ENCODE measurements at regions not wholly inside any gene's neighbourhood (a gene's known extent, or its start where the extent isn't known, plus 50 kb on each side); places are given as distances from the start of the nearest gene placed in this dataset.

DNA sequence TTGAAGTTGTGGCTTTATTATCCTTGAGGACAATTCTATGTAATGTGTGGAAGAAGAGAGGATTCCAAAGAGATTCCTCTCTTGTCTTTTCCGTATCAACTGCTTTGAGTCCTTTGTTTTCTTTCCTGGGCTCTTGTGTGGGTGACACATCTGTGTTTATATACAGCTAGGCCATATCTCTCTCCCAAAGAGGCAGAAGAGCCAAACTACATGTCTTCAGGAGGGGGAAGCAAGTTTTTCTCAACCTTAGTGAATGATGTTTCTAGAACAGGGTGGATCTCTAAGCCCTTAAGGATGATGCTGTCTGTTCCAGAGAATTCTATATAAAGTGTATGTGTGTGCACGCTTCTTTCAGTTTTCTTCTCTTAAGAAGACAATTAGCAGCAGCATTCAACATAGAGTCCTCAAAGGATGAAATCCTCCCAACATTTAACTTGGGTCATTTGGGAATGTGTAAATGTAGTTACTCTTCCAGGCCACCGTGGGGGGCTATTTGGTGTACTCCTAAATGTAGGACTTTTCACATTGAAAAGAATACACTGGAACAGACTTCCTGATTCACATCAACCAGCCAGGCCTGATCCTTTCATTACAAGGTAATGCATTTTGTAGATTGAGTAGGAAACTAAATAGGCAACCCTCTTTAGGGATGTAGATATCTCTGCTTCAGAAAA is 92.8 kb upstream of the EEF1E1 start:
- H3K27me3 ChIP-seq (ENCODE audit: control insufficient read depth in 1 of 2, insufficient read depth in 2 of 2, low read length in 1 of 2): no peaks in the 10 kb centered on the region
- no peak overlapping the region for H3K27ac ChIP-seq (ENCODE audit: low read depth in 1 of 2, low read length in 2 of 2)
- no peak overlapping the region for H3K4me3 ChIP-seq (ENCODE audit: low read length in 2 of 2)
- DNase-seq (no peak), ATAC-seq (ENCODE audit: low FRiP score) (no peak)
- no peaks in the 10 kb centered on the region for H3K9me3 ChIP-seq (ENCODE audit: control insufficient read depth, low read length)
- H3K4me1 ChIP-seq (ENCODE audit: control insufficient read depth in 1 of 2, insufficient read depth in 2 of 2, low read length in 2 of 2): peaks cover 0 to 14% of the 10 kb centered on the region in 2 donors
- H3K36me3 ChIP-seq (ENCODE audit: control insufficient read depth in 1 of 2, insufficient read depth in 2 of 2, low read length in 1 of 2): no peaks in the 10 kb centered on the region
- 43 to 59% methylated on average over 3 of the region's 3 CpGs for WGBS, 2 donors
- intact Hi-C loops (cut with DNase I): no loop called here

DNA sequence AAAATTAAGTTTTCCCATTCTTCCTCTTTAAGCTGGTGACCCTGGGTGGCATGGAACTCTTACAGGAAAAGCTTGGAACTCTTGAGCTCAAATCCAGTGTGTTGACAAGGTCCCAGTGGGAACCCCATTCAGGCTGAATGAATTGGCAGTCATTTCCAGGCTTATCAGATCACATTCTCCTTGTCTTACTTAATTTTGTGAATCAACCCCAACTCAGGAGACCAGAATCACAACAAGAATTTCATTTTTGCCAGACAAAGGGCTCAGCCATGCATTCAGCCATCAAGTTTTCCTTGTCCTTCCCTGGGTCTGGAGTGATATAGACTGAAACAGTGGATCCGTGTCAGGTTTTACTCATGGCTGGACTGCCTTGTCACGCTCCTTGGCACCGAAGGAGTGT is 92.1 kb upstream of the EEF1E1 start:
- WGBS, 2 donors: 30 to 32% methylated on average over 3 of the region's 3 CpGs
- H3K4me3 ChIP-seq (ENCODE audit: low read length in 2 of 2): no peak overlapping the region
- peaks cover 0 to 14% of the 10 kb centered on the region in 2 donors for H3K4me1 ChIP-seq (ENCODE audit: control insufficient read depth in 1 of 2, insufficient read depth in 2 of 2, low read length in 2 of 2)
- no peaks in the 10 kb centered on the region for H3K9me3 ChIP-seq (ENCODE audit: control insufficient read depth, low read length)
- H3K27me3 ChIP-seq (ENCODE audit: control insufficient read depth in 1 of 2, insufficient read depth in 2 of 2, low read length in 1 of 2): no peaks in the 10 kb centered on the region
- intact Hi-C loops (cut with DNase I): no loop called here
- peak overlapping the region in 1 of 2 donors; percentile 58 for H3K27ac ChIP-seq (ENCODE audit: low read depth in 1 of 2, low read length in 2 of 2)
- peak; percentile 44 for ATAC-seq (ENCODE audit: low FRiP score)
- H3K36me3 ChIP-seq (ENCODE audit: control insufficient read depth in 1 of 2, insufficient read depth in 2 of 2, low read length in 1 of 2): no peaks in the 10 kb centered on the region
- peak in 1 of 2 donors; percentile 47 for DNase-seq

DNA sequence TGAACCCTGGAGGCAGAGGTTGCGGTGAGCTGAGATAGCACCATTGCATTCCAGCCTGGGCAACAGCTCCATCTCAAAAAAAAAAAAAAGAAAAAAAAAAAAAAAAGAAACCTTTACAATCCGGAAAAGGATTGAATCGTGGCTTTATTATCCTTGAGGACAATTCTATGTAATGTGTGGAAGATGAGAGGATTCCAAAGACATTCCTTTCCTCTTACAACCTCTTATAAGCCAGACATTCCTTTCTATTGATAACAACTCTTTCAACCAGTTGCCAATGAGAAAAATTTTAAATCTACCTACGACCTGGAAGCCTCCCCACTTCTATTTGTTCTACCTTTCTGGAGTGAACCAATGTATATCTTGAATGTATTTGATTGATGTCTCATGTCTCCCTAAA is 91.2 kb upstream of the EEF1E1 start:
- intact Hi-C loops (cut with DNase I): no loop called here
- Histone ChIP-seq H3K36me3 (ENCODE audit: control insufficient read depth in 1 of 2, insufficient read depth in 2 of 2, low read length in 1 of 2) (no peaks in the 10 kb centered on the region), H3K4me1 (ENCODE audit: control insufficient read depth in 1 of 2, insufficient read depth in 2 of 2, low read length in 2 of 2) (peaks cover 0 to 14% of the 10 kb centered on the region in 2 donors), H3K27me3 (ENCODE audit: control insufficient read depth in 1 of 2, insufficient read depth in 2 of 2, low read length in 1 of 2) (no peaks in the 10 kb centered on the region), H3K9me3 (ENCODE audit: control insufficient read depth, low read length) (no peaks in the 10 kb centered on the region), H3K4me3 (ENCODE audit: low read length in 2 of 2) (no peak overlapping the region), H3K27ac (ENCODE audit: low read depth in 1 of 2, low read length in 2 of 2) (no peak overlapping the region)
- ATAC-seq (ENCODE audit: low FRiP score) (no peak), DNase-seq (no peak)
- 49 to 60% methylated on average over 4 of the region's 4 CpGs for WGBS, 2 donors

DNA sequence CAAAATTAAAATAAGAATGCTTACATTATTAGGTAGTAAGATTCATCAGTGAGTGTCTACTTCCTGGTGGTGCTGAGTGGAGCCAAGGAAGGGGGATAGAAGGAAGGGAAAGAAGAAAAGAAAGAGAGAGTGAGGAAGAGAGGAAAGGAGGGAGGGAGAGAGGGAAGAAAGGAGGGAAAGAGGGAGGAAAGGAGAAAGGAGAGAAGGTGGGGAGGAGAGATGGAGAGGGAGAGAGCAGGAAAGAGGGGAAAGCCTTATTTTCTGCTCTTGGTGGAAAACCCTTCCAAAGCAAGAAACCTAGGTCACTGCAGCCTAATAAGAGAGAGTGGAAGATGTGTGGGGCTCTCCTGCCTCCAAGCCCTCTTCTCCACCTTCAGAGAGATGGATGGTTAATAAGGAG is 90.2 kb upstream of the EEF1E1 start:
- Histone ChIP-seq H3K9me3 (ENCODE audit: control insufficient read depth, low read length) (no peaks in the 10 kb centered on the region), H3K36me3 (ENCODE audit: control insufficient read depth in 1 of 2, insufficient read depth in 2 of 2, low read length in 1 of 2) (no peaks in the 10 kb centered on the region), H3K27ac (ENCODE audit: low read depth in 1 of 2, low read length in 2 of 2) (peak overlapping the region in 1 of 2 donors; percentile 10), H3K27me3 (ENCODE audit: control insufficient read depth in 1 of 2, insufficient read depth in 2 of 2, low read length in 1 of 2) (no peaks in the 10 kb centered on the region), H3K4me1 (ENCODE audit: control insufficient read depth in 1 of 2, insufficient read depth in 2 of 2, low read length in 2 of 2) (peaks cover 0 to 14% of the 10 kb centered on the region in 2 donors), H3K4me3 (ENCODE audit: low read length in 2 of 2) (no peak overlapping the region)
- no peak for ATAC-seq (ENCODE audit: low FRiP score)
- intact Hi-C loops (cut with DNase I): no loop called here
- DNase-seq: no peak

DNA sequence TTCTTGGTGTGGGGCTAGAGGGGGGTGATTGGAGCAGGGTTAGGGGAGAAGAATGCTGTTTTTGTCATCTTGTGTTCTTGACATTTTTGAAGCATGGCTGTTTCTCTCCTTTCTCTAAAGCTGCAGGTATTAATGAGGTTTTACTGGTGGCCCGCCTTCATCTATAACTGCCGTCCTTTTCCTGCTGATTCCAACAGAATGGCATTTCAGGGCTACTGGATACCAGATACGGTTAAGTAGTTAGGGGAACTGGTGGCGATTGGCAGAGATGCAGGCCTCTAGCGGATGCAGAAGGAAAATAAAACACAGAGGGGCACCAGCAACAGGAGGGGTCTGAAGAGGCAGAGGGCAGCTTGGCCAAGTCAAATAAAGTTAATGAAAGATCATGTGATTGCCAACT is 89.7 kb upstream of the EEF1E1 start:
- Histone ChIP-seq H3K4me3 (ENCODE audit: low read length in 2 of 2) (no peak overlapping the region), H3K36me3 (ENCODE audit: control insufficient read depth in 1 of 2, insufficient read depth in 2 of 2, low read length in 1 of 2) (no peaks in the 10 kb centered on the region), H3K9me3 (ENCODE audit: control insufficient read depth, low read length) (no peaks in the 10 kb centered on the region), H3K27ac (ENCODE audit: low read depth in 1 of 2, low read length in 2 of 2) (no peak overlapping the region), H3K27me3 (ENCODE audit: control insufficient read depth in 1 of 2, insufficient read depth in 2 of 2, low read length in 1 of 2) (no peaks in the 10 kb centered on the region), H3K4me1 (ENCODE audit: control insufficient read depth in 1 of 2, insufficient read depth in 2 of 2, low read length in 2 of 2) (peaks cover 0 to 14% of the 10 kb centered on the region in 2 donors)
- intact Hi-C loops (cut with DNase I): no loop called here
- WGBS, 2 donors: 66 to 78% methylated on average over 5 of the region's 5 CpGs
- DNase-seq (no peak), ATAC-seq (ENCODE audit: low FRiP score) (no peak)

GRCh38 chr6:8191629-8192028 is 89.3 kb upstream of the EEF1E1 start:
- intact Hi-C loops (cut with DNase I): no loop called here
- no peak overlapping the region for H3K4me3 ChIP-seq (ENCODE audit: low read length in 2 of 2)
- DNase-seq: no peak
- peaks cover 0 to 14% of the 10 kb centered on the region in 2 donors for H3K4me1 ChIP-seq (ENCODE audit: control insufficient read depth in 1 of 2, insufficient read depth in 2 of 2, low read length in 2 of 2)
- H3K36me3 ChIP-seq (ENCODE audit: control insufficient read depth in 1 of 2, insufficient read depth in 2 of 2, low read length in 1 of 2): no peaks in the 10 kb centered on the region
- 85 to 86% methylated on average over 7 of the region's 7 CpGs for WGBS, 2 donors
- no peak for ATAC-seq (ENCODE audit: low FRiP score)
- H3K27ac ChIP-seq (ENCODE audit: low read depth in 1 of 2, low read length in 2 of 2): no peak overlapping the region
- H3K9me3 ChIP-seq (ENCODE audit: control insufficient read depth, low read length): no peaks in the 10 kb centered on the region
- no peaks in the 10 kb centered on the region for H3K27me3 ChIP-seq (ENCODE audit: control insufficient read depth in 1 of 2, insufficient read depth in 2 of 2, low read length in 1 of 2)

GRCh38 chr6:8187209-8187608 is 84.9 kb upstream of the EEF1E1 start:
- ATAC-seq (ENCODE audit: low FRiP score): no peak
- intact Hi-C loops (cut with DNase I): no loop called here
- Histone ChIP-seq H3K36me3 (ENCODE audit: control insufficient read depth in 1 of 2, insufficient read depth in 2 of 2, low read length in 1 of 2) (no peaks in the 10 kb centered on the region), H3K9me3 (ENCODE audit: control insufficient read depth, low read length) (no peaks in the 10 kb centered on the region), H3K4me3 (ENCODE audit: low read length in 2 of 2) (no peak overlapping the region), H3K27ac (ENCODE audit: low read depth in 1 of 2, low read length in 2 of 2) (no peak overlapping the region), H3K27me3 (ENCODE audit: control insufficient read depth in 1 of 2, insufficient read depth in 2 of 2, low read length in 1 of 2) (no peaks in the 10 kb centered on the region), H3K4me1 (ENCODE audit: control insufficient read depth in 1 of 2, insufficient read depth in 2 of 2, low read length in 2 of 2) (peaks cover 0 to 7% of the 10 kb centered on the region in 2 donors)
- WGBS, 2 donors: 94 to 98% methylated on average over 2 of the region's 2 CpGs
- no peak for DNase-seq

- Histone ChIP-seq H3K27ac (ENCODE audit: low read depth in 1 of 2, low read length in 2 of 2) (peak overlapping the region in 1 of 2 donors; percentile 48), H3K27me3 (ENCODE audit: control insufficient read depth in 1 of 2, insufficient read depth in 2 of 2, low read length in 1 of 2) (no peaks in the 10 kb centered on the region), H3K4me1 (ENCODE audit: control insufficient read depth in 1 of 2, insufficient read depth in 2 of 2, low read length in 2 of 2) (peaks cover 0 to 14% of the 10 kb centered on the region in 2 donors), H3K4me3 (ENCODE audit: low read length in 2 of 2) (no peak overlapping the region), H3K36me3 (ENCODE audit: control insufficient read depth in 1 of 2, insufficient read depth in 2 of 2, low read length in 1 of 2) (no peaks in the 10 kb centered on the region), H3K9me3 (ENCODE audit: control insufficient read depth, low read length) (no peaks in the 10 kb centered on the region)
- intact Hi-C loops (cut with DNase I): loop anchor here in 1 of 2 donors (5.0 kb wide), 1 partner anchor 96 kb away; no protein-coding TSS in a partner anchor
- ATAC-seq (ENCODE audit: low FRiP score): no peak
- 45 to 46% methylated on average over 9 of the region's 9 CpGs for WGBS, 2 donors
- no peak for DNase-seq
Measured at GRCh38 chr6:8182902-8183665, 80.7 kb upstream of the EEF1E1 start.
